Loucy (cell line): ENCODE measurements at regions not wholly inside any gene's neighbourhood (a gene's known extent, or its start where the extent isn't known, plus 50 kb on each side); places are given as distances from the start of the nearest gene placed in this dataset.

Experiments
- CTCF ChIP-seq: fragments of 200-600 bp; sonication (generic); conservative IDR thresholded peaks from 2 replicates; pipeline ENCODE4 v1.5.1; 2014; ENCODE audit warnings: mild to moderate bottlenecking, antibody characterized with exemption, low read length
- EZH2phosphoT487 ChIP-seq: fragments of 200-600 bp; IDR thresholded peaks from 2 replicates; pipeline ENCODE4 v1.6.1; 2018; ENCODE audit warnings: antibody characterized with exemption, mild to moderate bottlenecking, moderate library complexity, borderline replicate concordance

DNA sequence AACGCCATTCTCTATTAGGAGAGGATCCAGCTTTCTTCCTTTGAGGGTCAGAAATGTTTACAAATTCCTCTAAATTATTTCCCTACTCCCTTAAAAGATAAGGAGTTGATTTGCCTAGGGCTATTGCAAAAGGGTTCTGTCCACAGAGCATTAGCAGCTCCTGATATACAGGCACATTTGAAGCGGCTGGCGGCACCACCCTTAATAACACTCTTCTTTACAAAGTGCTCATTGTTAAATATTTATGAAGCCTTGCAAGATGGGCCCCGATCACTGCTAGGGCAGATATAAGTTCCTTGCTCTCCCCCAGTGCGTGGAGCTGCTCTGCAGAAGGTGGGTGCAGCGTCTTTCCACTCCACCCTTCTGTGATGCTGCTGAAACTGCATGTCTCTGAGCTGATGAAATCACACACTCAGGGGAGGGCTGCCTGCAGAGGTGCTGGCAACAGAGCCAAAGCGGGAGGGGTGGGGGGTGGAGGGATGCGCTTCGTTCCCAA is 116.7 kb upstream of the NTM start:
- no peak for TF ChIP-seq EZH2phosphoT487
- TF ChIP-seq CTCF = no peak
